H1 (cell line): ENCODE measurements at regions not wholly inside any gene's neighbourhood (a gene's known extent, or its start where the extent isn't known, plus 50 kb on each side); places are given as distances from the start of the nearest gene placed in this dataset.

Source experiments
- BACH1 ChIP-seq: IDR thresholded peaks from 2 replicates; pipeline ENCODE4 v1.6.1; 2012; ENCODE audit warnings: low read length, improper control_type of control experiment
- CHD7 ChIP-seq: fragments of 300-600 bp; sonication (generic); IDR thresholded peaks from 2 replicates; pipeline ENCODE4 v1.7.1; 2012; ENCODE audit warnings: low read length, moderate library complexity, mild to moderate bottlenecking, inconsistent platforms; ENCODE audit not compliant: insufficient replicate concordance
- EGR1 ChIP-seq: IDR thresholded peaks from 2 replicates; pipeline ENCODE4 v1.6.1; 2011; ENCODE audit warnings: low read depth, low read length, borderline replicate concordance
- FOSL1 ChIP-seq: IDR thresholded peaks from 2 replicates; pipeline ENCODE4 v1.6.1; 2011; ENCODE audit warnings: mild to moderate bottlenecking, low read depth, low read length, moderate library complexity; ENCODE audit not compliant: insufficient read depth
- NRF1 ChIP-seq: IDR thresholded peaks from 2 replicates; pipeline ENCODE4 v1.6.1; 2011; ENCODE audit warnings: mild to moderate bottlenecking, low read depth, low read length, improper control_type of control experiment
- POU5F1 ChIP-seq: IDR thresholded peaks from 2 replicates; pipeline ENCODE4 v1.6.1; 2011; ENCODE audit warnings: low read depth, mild to moderate bottlenecking, low read length, moderate library complexity
- RXRA ChIP-seq: IDR thresholded peaks from 2 replicates; pipeline ENCODE4 v1.6.1; 2011; ENCODE audit warnings: low read depth, mild to moderate bottlenecking, low read length, moderate library complexity; ENCODE audit not compliant: insufficient read depth

- TF ChIP-seq CHD7 (no peak), NRF1 (no peak), POU5F1 (no peak), FOSL1 (no peak), RXRA (no peak), EGR1 (no peak), BACH1 (no peak)
These were observed 564.7 kb downstream of the TNS1 start (continued) for GRCh38 chr2:217438136-217438535.
